ENCODE measurements at regions not wholly inside any gene's neighbourhood (a gene's known extent, or its start where the extent isn't known, plus 50 kb on each side); places are given as distances from the start of the nearest gene placed in this dataset.

- no peaks in the 10 kb centered on the region for H3K9me3 ChIP-seq (ENCODE audit: control extremely low read depth in 1 of 3, control insufficient read depth in 2 of 3, insufficient read depth in 1 of 3, low read length in 2 of 3)
- Mint-ChIP-seq H3K9me3 (ENCODE audit: insufficient read depth) (no peaks in the 10 kb centered on the region), H3K4me1 (peaks cover 4% of the 10 kb centered on the region), H3K27ac (no peak overlapping the region), H3K27me3 (no peaks in the 10 kb centered on the region), H3K4me3 (no peak overlapping the region)
- TF ChIP-seq EZH2 (IDR thresholded peaks at IDR 0.05; ENCODE audit: borderline replicate concordance, insufficient read depth, low read depth, low read length, poor library complexity, severe bottlenecking) = no peak
- no peak for TF ChIP-seq CTCF (IDR thresholded peaks at IDR 0.05)
- 100% methylated on average over 1 of the region's 3 CpGs for WGBS (ENCODE audit: insufficient coverage)
- ATAC-seq (ENCODE audit: low read depth) (no peak), DNase-seq (no peak)
- ChIA-PET POLR2A (no interaction called here), CTCF (interaction anchor here (0.5 to 2.1 kb wide), 2 partner anchors 15 to 718 kb away, joined by 3 to 8 read pairs; no protein-coding TSS in a partner anchor)
- H4K20me1 ChIP-seq (ENCODE audit: control insufficient read depth, insufficient read depth, low read length, poor library complexity, severe bottlenecking) = no peaks in the 10 kb centered on the region
- intact Hi-C loops (cut with micrococcal nuclease) = no loop called here
- no peaks in the 10 kb centered on the region for H3K79me2 ChIP-seq (ENCODE audit: control insufficient read depth, insufficient read depth, low read length)
- no peak overlapping the region for H3K9ac ChIP-seq (ENCODE audit: low read length)
- H3K4me1 ChIP-seq (ENCODE audit: control insufficient read depth in 2 of 2, insufficient read depth in 2 of 2, low read length in 2 of 2) = no peaks in the 10 kb centered on the region
- H3K4me2 ChIP-seq (replicated peaks; ENCODE audit: low read depth, low read length, poor library complexity, severe bottlenecking) = no peak overlapping the region
- H3K4me3 ChIP-seq (ENCODE audit: control extremely low read depth in 1 of 5, extremely low read depth in 1 of 5, insufficient read depth in 1 of 5, low read depth in 2 of 5, low read length in 4 of 5) = no peak overlapping the region
- no peaks in the 10 kb centered on the region for H3K27me3 ChIP-seq (replicated peaks in 1 of 4; ENCODE audit: control extremely low read depth in 1 of 4, control insufficient read depth in 3 of 4, insufficient read depth in 4 of 4, low read length in 3 of 4)
- H3K27ac ChIP-seq (ENCODE audit: low read length in 2 of 2) = no peak overlapping the region
- H2AFZ ChIP-seq (ENCODE audit: insufficient read depth, low read depth, low read length, poor library complexity, severe bottlenecking) = no peak overlapping the region
- no peaks in the 10 kb centered on the region for H3K36me3 ChIP-seq (replicated peaks in 1 of 2; ENCODE audit: control extremely low read depth in 1 of 2, control insufficient read depth in 1 of 2, extremely low read depth in 1 of 2, insufficient read depth in 2 of 2, low read length in 1 of 2)
These were observed 109.9 kb upstream of the PTPN13 start for GRCh38 chr4:86484241-86484640.

- intact Hi-C loops (cut with micrococcal nuclease) = no loop called here
- WGBS (ENCODE audit: insufficient coverage) = no CpG with 5 or more reads among the region's 3 CpGs
- Histone ChIP-seq H3K9ac (ENCODE audit: low read length) (no peak overlapping the region), H2AFZ (ENCODE audit: insufficient read depth, low read depth, low read length, poor library complexity, severe bottlenecking) (no peak overlapping the region), H3K27ac (ENCODE audit: low read length in 2 of 2) (no peak overlapping the region), H3K36me3 (replicated peaks in 1 of 2; ENCODE audit: control extremely low read depth in 1 of 2, control insufficient read depth in 1 of 2, extremely low read depth in 1 of 2, insufficient read depth in 2 of 2, low read length in 1 of 2) (no peaks in the 10 kb centered on the region), H4K20me1 (ENCODE audit: control insufficient read depth, insufficient read depth, low read length, poor library complexity, severe bottlenecking) (no peaks in the 10 kb centered on the region), H3K4me3 (ENCODE audit: control extremely low read depth in 1 of 5, extremely low read depth in 1 of 5, insufficient read depth in 1 of 5, low read depth in 2 of 5, low read length in 4 of 5) (no peak overlapping the region), H3K9me3 (ENCODE audit: control extremely low read depth in 1 of 3, control insufficient read depth in 2 of 3, insufficient read depth in 1 of 3, low read length in 2 of 3) (no peaks in the 10 kb centered on the region), H3K79me2 (ENCODE audit: control insufficient read depth, insufficient read depth, low read length) (no peaks in the 10 kb centered on the region), H3K4me2 (replicated peaks; ENCODE audit: low read depth, low read length, poor library complexity, severe bottlenecking) (no peak overlapping the region), H3K4me1 (ENCODE audit: control insufficient read depth in 2 of 2, insufficient read depth in 2 of 2, low read length in 2 of 2) (no peaks in the 10 kb centered on the region), H3K27me3 (replicated peaks in 1 of 4; ENCODE audit: control extremely low read depth in 1 of 4, control insufficient read depth in 3 of 4, insufficient read depth in 4 of 4, low read length in 3 of 4) (no peaks in the 10 kb centered on the region)
- CTCF ChIA-PET = interaction anchor here (1.6 to 5.1 kb wide), 2 partner anchors 8 to 12 kb away, joined by 7 to 39 read pairs; no protein-coding TSS in a partner anchor
- no peak overlapping the region for H3K27ac Mint-ChIP-seq
- TF ChIP-seq EZH2 (IDR thresholded peaks at IDR 0.05; ENCODE audit: borderline replicate concordance, insufficient read depth, low read depth, low read length, poor library complexity, severe bottlenecking) = no peak
- H3K9me3 Mint-ChIP-seq (ENCODE audit: insufficient read depth) = no peaks in the 10 kb centered on the region
- POLR2A ChIA-PET = no interaction called here
- H3K4me3 Mint-ChIP-seq = no peak overlapping the region
- ATAC-seq (ENCODE audit: low read depth) = no peak
- H3K4me1 Mint-ChIP-seq = peaks cover 2% of the 10 kb centered on the region
- H3K27me3 Mint-ChIP-seq = no peaks in the 10 kb centered on the region
- no peak for DNase-seq
These were observed 106.3 kb upstream of the PTPN13 start for GRCh38 chr4:86487738-86488348.
